Ishikawa (cell line): ENCODE measurements at regions not wholly inside any gene's neighbourhood (a gene's known extent, or its start where the extent isn't known, plus 50 kb on each side); places are given as distances from the start of the nearest gene placed in this dataset.

Source experiments
- RAD21 ChIP-seq: IDR thresholded peaks from 2 replicates; pipeline ENCODE4 v1.6.1; 2012; ENCODE audit warnings: low read depth
- REST ChIP-seq: IDR thresholded peaks from 2 replicates; pipeline ENCODE4 v1.6.1; 2012; ENCODE audit warnings: low read depth, mild to moderate bottlenecking
- TCF12 ChIP-seq: IDR thresholded peaks from 2 replicates; pipeline ENCODE4 v1.6.1; 2012; ENCODE audit warnings: low read depth
- USF1 ChIP-seq: IDR thresholded peaks from 2 replicates; pipeline ENCODE4 v1.6.1; 2012

GRCh38 chr1:199310708-199311107 lies 671.9 kb downstream of the PTPRC start:
- TF ChIP-seq USF1 (no peak), REST (no peak), RAD21 (no peak), TCF12 (no peak)
